ENCODE measurements at regions not wholly inside any gene's neighbourhood (a gene's known extent, or its start where the extent isn't known, plus 50 kb on each side); places are given as distances from the start of the nearest gene placed in this dataset.

DNA sequence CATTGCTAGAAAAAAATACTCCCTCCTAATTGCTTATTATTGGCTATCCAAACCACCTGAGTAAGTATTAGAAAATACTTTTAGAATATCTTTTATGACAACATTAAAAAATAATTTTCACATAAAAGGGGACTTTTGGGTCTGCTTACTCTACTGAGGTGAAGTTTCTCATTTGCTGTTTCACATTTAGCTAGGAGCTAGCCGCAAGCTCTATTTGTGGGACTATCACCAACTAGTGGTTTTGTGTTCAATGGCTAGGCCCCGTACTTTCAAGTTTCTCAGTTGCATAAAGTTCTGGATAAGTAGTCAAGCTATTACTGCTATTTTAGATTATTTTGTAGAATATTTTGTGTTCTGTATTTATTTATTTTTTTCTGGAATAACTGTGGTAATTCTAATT lies 244.2 kb upstream of the SLITRK3 start:
- no peak for ATAC-seq
- no peak overlapping the region for H3K9ac ChIP-seq (ENCODE audit: insufficient read depth in 1 of 2, low read depth in 2 of 2, low read length in 2 of 2)
- TF ChIP-seq KHSRP (IDR thresholded peaks at IDR 0.05): no peak
- no peak for TF ChIP-seq LARP7 (IDR thresholded peaks at IDR 0.05)
- TF ChIP-seq KLF1 (tag; IDR thresholded peaks at IDR 0.05): no peak
- no peak for TF ChIP-seq NFIX (CRISPR knock-in tag; IDR thresholded peaks at IDR 0.05; ENCODE audit: low read depth)
- TF ChIP-seq ZNF785 (CRISPR knock-in tag; IDR thresholded peaks at IDR 0.05): no peak
- TF ChIP-seq XRCC5 (IDR thresholded peaks at IDR 0.05; ENCODE audit: low read depth, low read length): no peak
- TF ChIP-seq NFIC (IDR thresholded peaks at IDR 0.05): no peak
- TF ChIP-seq, protein P1, sequence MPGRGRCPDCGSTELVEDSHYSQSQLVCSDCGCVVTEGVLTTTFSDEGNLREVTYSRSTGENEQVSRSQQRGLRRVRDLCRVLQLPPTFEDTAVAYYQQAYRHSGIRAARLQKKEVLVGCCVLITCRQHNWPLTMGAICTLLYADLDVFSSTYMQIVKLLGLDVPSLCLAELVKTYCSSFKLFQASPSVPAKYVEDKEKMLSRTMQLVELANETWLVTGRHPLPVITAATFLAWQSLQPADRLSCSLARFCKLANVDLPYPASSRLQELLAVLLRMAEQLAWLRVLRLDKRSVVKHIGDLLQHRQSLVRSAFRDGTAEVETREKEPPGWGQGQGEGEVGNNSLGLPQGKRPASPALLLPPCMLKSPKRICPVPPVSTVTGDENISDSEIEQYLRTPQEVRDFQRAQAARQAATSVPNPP (IDR thresholded peaks at IDR 0.05; ENCODE audit: borderline replicate concordance, insufficient read depth, insufficient read length): no peak
- TF ChIP-seq ARHGAP35 (IDR thresholded peaks at IDR 0.05; ENCODE audit: partially characterized antibody): no peak
- no peak for TF ChIP-seq ADNP (tag; IDR thresholded peaks at IDR 0.05)
- TF ChIP-seq, protein P2, sequence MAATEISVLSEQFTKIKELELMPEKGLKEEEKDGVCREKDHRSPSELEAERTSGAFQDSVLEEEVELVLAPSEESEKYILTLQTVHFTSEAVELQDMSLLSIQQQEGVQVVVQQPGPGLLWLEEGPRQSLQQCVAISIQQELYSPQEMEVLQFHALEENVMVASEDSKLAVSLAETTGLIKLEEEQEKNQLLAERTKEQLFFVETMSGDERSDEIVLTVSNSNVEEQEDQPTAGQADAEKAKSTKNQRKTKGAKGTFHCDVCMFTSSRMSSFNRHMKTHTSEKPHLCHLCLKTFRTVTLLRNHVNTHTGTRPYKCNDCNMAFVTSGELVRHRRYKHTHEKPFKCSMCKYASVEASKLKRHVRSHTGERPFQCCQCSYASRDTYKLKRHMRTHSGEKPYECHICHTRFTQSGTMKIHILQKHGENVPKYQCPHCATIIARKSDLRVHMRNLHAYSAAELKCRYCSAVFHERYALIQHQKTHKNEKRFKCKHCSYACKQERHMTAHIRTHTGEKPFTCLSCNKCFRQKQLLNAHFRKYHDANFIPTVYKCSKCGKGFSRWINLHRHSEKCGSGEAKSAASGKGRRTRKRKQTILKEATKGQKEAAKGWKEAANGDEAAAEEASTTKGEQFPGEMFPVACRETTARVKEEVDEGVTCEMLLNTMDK (IDR thresholded peaks at IDR 0.05; ENCODE audit: borderline replicate concordance, insufficient read depth, low read depth, low read length, poor library complexity, severe bottlenecking): no peak
- no peak for TF ChIP-seq SLC30A9 (CRISPR knock-in tag; IDR thresholded peaks at IDR 0.05)
- no peak for TF ChIP-seq ESRRB (CRISPR knock-in tag; IDR thresholded peaks at IDR 0.05; ENCODE audit: borderline replicate concordance)
- TF ChIP-seq, protein P3, sequence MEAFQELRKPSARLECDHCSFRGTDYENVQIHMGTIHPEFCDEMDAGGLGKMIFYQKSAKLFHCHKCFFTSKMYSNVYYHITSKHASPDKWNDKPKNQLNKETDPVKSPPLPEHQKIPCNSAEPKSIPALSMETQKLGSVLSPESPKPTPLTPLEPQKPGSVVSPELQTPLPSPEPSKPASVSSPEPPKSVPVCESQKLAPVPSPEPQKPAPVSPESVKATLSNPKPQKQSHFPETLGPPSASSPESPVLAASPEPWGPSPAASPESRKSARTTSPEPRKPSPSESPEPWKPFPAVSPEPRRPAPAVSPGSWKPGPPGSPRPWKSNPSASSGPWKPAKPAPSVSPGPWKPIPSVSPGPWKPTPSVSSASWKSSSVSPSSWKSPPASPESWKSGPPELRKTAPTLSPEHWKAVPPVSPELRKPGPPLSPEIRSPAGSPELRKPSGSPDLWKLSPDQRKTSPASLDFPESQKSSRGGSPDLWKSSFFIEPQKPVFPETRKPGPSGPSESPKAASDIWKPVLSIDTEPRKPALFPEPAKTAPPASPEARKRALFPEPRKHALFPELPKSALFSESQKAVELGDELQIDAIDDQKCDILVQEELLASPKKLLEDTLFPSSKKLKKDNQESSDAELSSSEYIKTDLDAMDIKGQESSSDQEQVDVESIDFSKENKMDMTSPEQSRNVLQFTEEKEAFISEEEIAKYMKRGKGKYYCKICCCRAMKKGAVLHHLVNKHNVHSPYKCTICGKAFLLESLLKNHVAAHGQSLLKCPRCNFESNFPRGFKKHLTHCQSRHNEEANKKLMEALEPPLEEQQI (IDR thresholded peaks at IDR 0.05): no peak
- TF ChIP-seq, protein P4, sequence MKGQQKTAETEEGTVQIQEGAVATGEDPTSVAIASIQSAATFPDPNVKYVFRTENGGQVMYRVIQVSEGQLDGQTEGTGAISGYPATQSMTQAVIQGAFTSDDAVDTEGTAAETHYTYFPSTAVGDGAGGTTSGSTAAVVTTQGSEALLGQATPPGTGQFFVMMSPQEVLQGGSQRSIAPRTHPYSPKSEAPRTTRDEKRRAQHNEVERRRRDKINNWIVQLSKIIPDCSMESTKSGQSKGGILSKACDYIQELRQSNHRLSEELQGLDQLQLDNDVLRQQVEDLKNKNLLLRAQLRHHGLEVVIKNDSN (CRISPR knock-in tag; IDR thresholded peaks at IDR 0.05): no peak

More for the DNA sequence above, 244.2 kb upstream of the SLITRK3 start:
- POLR2A ChIA-PET: no interaction called here
- H3K4me3 ChIP-seq: no peak overlapping the region
- intact Hi-C loops (cut with micrococcal nuclease): no loop called here
- H3K4me1 ChIP-seq (replicated peaks in 1 of 2; ENCODE audit: control insufficient read depth in 2 of 2, insufficient read depth in 2 of 2, low read length in 2 of 2): no peaks in the 10 kb centered on the region
- no peaks in the 10 kb centered on the region for H3K9me3 ChIP-seq (replicated peaks; ENCODE audit: control insufficient read depth, insufficient read depth, low read depth, low read length)
- FAIRE-seq (no peak), DNase-seq (ENCODE audit: extremely low read depth in 1 of 4, low spot score in 3 of 4) (no peak)
- H3K36me3 ChIP-seq (ENCODE audit: control insufficient read depth, insufficient read depth, low read length): no peaks in the 10 kb centered on the region
- no peaks in the 10 kb centered on the region for H3K79me2 ChIP-seq (ENCODE audit: control insufficient read depth, insufficient read depth, low read length)
- H3K27me3 ChIP-seq (ENCODE audit: control insufficient read depth in 2 of 2, insufficient read depth in 2 of 2, low read length in 2 of 2): no peaks in the 10 kb centered on the region
- no peak overlapping the region for H3K27ac ChIP-seq (ENCODE audit: extremely low read depth, low read depth, low read length)
- CTCF ChIA-PET (ENCODE audit: low intra/inter-chr PET ratio): no interaction called here
- no TSS peak for BruUV-seq (replicated peaks)
- H4K20me1 ChIP-seq (replicated peaks; ENCODE audit: control insufficient read depth, insufficient read depth, low read length): no peaks in the 10 kb centered on the region
- in situ Hi-C loops (cut with MboI): no loop called here
- no peaks in the 10 kb centered on the region for H3K9me1 ChIP-seq (ENCODE audit: control insufficient read depth, insufficient read depth, low read length)
- 0% methylated on average over 2 of the region's 2 CpGs for WGBS (ENCODE audit: insufficient coverage, low coverage, missing lambda C conversion rate)
- no peak overlapping the region for H2AFZ ChIP-seq (ENCODE audit: low read depth, low read length)
- no peak overlapping the region for H3K4me2 ChIP-seq (ENCODE audit: insufficient read depth, low read length)
